CD14-positive monocyte (primary cell): ENCODE measurements at regions not wholly inside any gene's neighbourhood (a gene's known extent, or its start where the extent isn't known, plus 50 kb on each side); places are given as distances from the start of the nearest gene placed in this dataset.

Experiments
- DNase-seq, 3 donors: peaks; one replicate each; pipeline ENCODE4 v3.0.0-alpha.2; 2011 to 2022
- H2AFZ ChIP-seq: 2 replicates; pipeline ENCODE4 v1.6.0; 2012; ENCODE audit warnings: mild to moderate bottlenecking, low read depth, low read length, inconsistent platforms; ENCODE audit not compliant: insufficient read depth, poor library complexity, severe bottlenecking
- H3K27ac ChIP-seq, 2 donors: 1 replicate in 1 of 2; 2 replicates in 1 of 2; pipeline ENCODE4 v1.5.1; 2012 to 2013; ENCODE audit warnings: low read length in 2 of 2, control low read depth in 1 of 2, inconsistent platforms in 1 of 2, low read depth in 1 of 2, mild to moderate bottlenecking in 1 of 2
- H3K27me3 ChIP-seq, 2 donors: one replicate each; pipeline versions ENCODE4 v1.6.0 to v1.6.1; 2011 to 2013; ENCODE audit warnings: low read length in 2 of 2; ENCODE audit not compliant: control insufficient read depth in 2 of 2, insufficient read depth in 2 of 2
- H3K36me3 ChIP-seq, 2 donors: replicated peaks in 1 of 2; 1 replicate in 1 of 2; 2 replicates in 1 of 2; pipeline versions ENCODE4 v1.5.1 to v1.6.1; 2012 to 2013; ENCODE audit warnings: low read length in 2 of 2, control low read depth in 1 of 2, inconsistent platforms in 1 of 2, mild to moderate bottlenecking in 1 of 2; ENCODE audit not compliant: insufficient read depth in 2 of 2, control insufficient read depth in 1 of 2
- H3K4me1 ChIP-seq, 2 donors: 1 replicate in 1 of 2; 2 replicates in 1 of 2; pipeline versions ENCODE4 v1.5.1 to v1.6.1; 2012 to 2013; ENCODE audit warnings: low read length in 2 of 2, control low read depth in 1 of 2, inconsistent platforms in 1 of 2, mild to moderate bottlenecking in 1 of 2, moderate library complexity in 1 of 2; ENCODE audit not compliant: insufficient read depth in 2 of 2, control insufficient read depth in 1 of 2
- H3K4me2 ChIP-seq: replicated peaks from 2 replicates; pipeline ENCODE3; 2012; ENCODE audit warnings: low read length, moderate library complexity, mild to moderate bottlenecking; ENCODE audit not compliant: poor library complexity, severe bottlenecking; ENCODE audit errors: extremely low read depth
- H3K4me3 ChIP-seq, 3 experiments: fragments of 200-600 bp in 1 of 3; sonication (generic) in 1 of 3; replicated peaks in 1 of 3; 1 replicate in 2 of 3; 2 replicates in 1 of 3; pipeline ENCODE4 v1.5.1; 2011 to 2013; ENCODE audit warnings: low read length in 3 of 3, mild to moderate bottlenecking in 3 of 3, control low read depth in 2 of 3, low read depth in 2 of 3, inconsistent platforms in 1 of 3, moderate library complexity in 1 of 3
- H3K79me2 ChIP-seq: 2 replicates; pipeline ENCODE4 v1.6.0; 2012; ENCODE audit warnings: mild to moderate bottlenecking, control low read depth, inconsistent platforms, low read length, moderate library complexity; ENCODE audit not compliant: insufficient read depth
- H3K9ac ChIP-seq: 2 replicates; pipeline ENCODE4 v1.6.0; 2017; ENCODE audit warnings: low read length, mild to moderate bottlenecking; ENCODE audit not compliant: insufficient read depth, poor library complexity, severe bottlenecking
- H3K9me3 ChIP-seq, 2 donors: replicated peaks in 1 of 2; 1 replicate in 1 of 2; 2 replicates in 1 of 2; pipeline versions ENCODE4 v1.5.1 to v1.6.1; 2012 to 2013; ENCODE audit warnings: low read length in 2 of 2, control low read depth in 1 of 2; ENCODE audit not compliant: control insufficient read depth in 1 of 2, insufficient read depth in 1 of 2
- H4K20me1 ChIP-seq: 2 replicates; pipeline ENCODE4 v1.6.0; 2012; ENCODE audit warnings: mild to moderate bottlenecking, low read length, control low read depth, moderate library complexity; ENCODE audit not compliant: insufficient read depth
- H3K27ac Mint-ChIP-seq, 7 donors: one replicate each; pipeline ENCODE4 v1.8.0; 2020; ENCODE audit warnings: mild to moderate bottlenecking in 7 of 7, mixed read lengths in 7 of 7, moderate library complexity in 6 of 7, inconsistent platforms in 2 of 7
- H3K27me3 Mint-ChIP-seq, 3 donors: one replicate each; pipeline ENCODE4 v1.8.0; 2021 to 2022; ENCODE audit warnings: low read depth in 3 of 3, mild to moderate bottlenecking in 3 of 3, mixed read lengths in 3 of 3, moderate library complexity in 3 of 3, inconsistent platforms in 1 of 3
- H3K36me3 Mint-ChIP-seq, 2 donors: one replicate each; pipeline ENCODE4 v1.8.0; 2020; ENCODE audit warnings: mixed read lengths in 2 of 2, inconsistent platforms in 1 of 2, mild to moderate bottlenecking in 1 of 2
- H3K4me1 Mint-ChIP-seq: one replicate; pipeline ENCODE4 v1.8.0; 2020; ENCODE audit warnings: mild to moderate bottlenecking, mixed read lengths
- H3K4me3 Mint-ChIP-seq, 2 donors: one replicate each; pipeline ENCODE4 v1.8.0; 2020; ENCODE audit warnings: mild to moderate bottlenecking in 2 of 2, mixed read lengths in 2 of 2, moderate library complexity in 1 of 2
- H3K9me3 Mint-ChIP-seq, 7 donors: one replicate each; pipeline ENCODE4 v1.8.0; 2020 to 2022; ENCODE audit warnings: mixed read lengths in 7 of 7, mild to moderate bottlenecking in 6 of 7, moderate library complexity in 6 of 7, inconsistent platforms in 2 of 7
- WGBS: methylation state at CpG from one replicate; pipeline ENCODE4 v1.1.5; 2013; ENCODE audit warnings: missing lambda C conversion rate; ENCODE audit not compliant: insufficient coverage; 5-methylcytosine and 5-hydroxymethylcytosine counted together
- intact Hi-C, 2 donors: fragments of 100-400 bp; cut with micrococcal nuclease; formaldehyde crosslinking; loops; one replicate each; pipeline versions ENCODE4 v1.15.0 to v1.15.1; 2023
- TF ChIP-seq, protein P1 (sequence below): fragments of 200-600 bp; IDR thresholded peaks from one replicate; pipeline ENCODE4 v1.8.0; 2022; ENCODE audit warnings: antibody characterized with exemption, mild to moderate bottlenecking

DNA sequence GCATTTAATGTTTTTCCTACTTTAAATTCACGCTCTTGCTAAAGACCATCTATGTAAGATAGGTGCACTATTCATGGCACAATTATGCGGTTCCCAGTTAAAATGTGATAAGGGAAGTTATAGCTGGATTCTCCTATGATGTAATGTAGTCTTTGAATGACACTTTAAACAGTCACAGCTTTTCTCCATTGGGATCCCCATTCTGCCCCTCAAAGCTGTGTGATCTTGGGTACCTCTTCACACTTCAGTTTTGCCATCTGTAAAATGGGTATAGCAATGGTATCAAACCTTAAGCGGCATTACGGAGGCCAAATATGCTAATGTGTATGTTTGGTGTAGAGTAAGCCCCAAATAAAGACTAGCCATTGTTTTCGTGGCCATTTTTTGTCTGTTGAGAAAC, 64.7 kb upstream of the ZNF217 start:
- Histone ChIP-seq H3K27ac (peak overlapping the region in 1 of 2 donors; percentile 93), H3K36me3 (no peaks in the 10 kb centered on the region), H3K9me3 (no peaks in the 10 kb centered on the region), H3K79me2 (peaks cover 4% of the 10 kb centered on the region), H4K20me1 (no peaks in the 10 kb centered on the region), H2AFZ (no peak overlapping the region), H3K9ac (no peak overlapping the region), H3K27me3 (no peaks in the 10 kb centered on the region), H3K4me3 (no peak overlapping the region), H3K4me1 (peaks cover 86 to 100% of the 10 kb centered on the region in 2 donors), H3K4me2 (no peak overlapping the region)
- H3K4me1 Mint-ChIP-seq, result peaks cover 86% of the 10 kb centered on the region
- H3K4me3 Mint-ChIP-seq, result no peak overlapping the region
- H3K36me3 Mint-ChIP-seq, result no peaks in the 10 kb centered on the region
- no peaks in the 10 kb centered on the region for H3K27me3 Mint-ChIP-seq
- 100% methylated on average over 1 of the region's 5 CpGs for whole genome bisulfite sequencing
- DNase-seq, result peak in 2 of 3 donors; percentile 53 to 55
- TF ChIP-seq, protein P1, sequence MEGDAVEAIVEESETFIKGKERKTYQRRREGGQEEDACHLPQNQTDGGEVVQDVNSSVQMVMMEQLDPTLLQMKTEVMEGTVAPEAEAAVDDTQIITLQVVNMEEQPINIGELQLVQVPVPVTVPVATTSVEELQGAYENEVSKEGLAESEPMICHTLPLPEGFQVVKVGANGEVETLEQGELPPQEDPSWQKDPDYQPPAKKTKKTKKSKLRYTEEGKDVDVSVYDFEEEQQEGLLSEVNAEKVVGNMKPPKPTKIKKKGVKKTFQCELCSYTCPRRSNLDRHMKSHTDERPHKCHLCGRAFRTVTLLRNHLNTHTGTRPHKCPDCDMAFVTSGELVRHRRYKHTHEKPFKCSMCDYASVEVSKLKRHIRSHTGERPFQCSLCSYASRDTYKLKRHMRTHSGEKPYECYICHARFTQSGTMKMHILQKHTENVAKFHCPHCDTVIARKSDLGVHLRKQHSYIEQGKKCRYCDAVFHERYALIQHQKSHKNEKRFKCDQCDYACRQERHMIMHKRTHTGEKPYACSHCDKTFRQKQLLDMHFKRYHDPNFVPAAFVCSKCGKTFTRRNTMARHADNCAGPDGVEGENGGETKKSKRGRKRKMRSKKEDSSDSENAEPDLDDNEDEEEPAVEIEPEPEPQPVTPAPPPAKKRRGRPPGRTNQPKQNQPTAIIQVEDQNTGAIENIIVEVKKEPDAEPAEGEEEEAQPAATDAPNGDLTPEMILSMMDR, result no peak
- intact Hi-C loops, result loop anchor here in 1 of 2 donors (5.0 kb wide), 1 partner anchor 36 kb away; no protein-coding TSS in a partner anchor
- H3K9me3 Mint-ChIP-seq, result no peaks in the 10 kb centered on the region
- H3K27ac Mint-ChIP-seq, result peak overlapping the region in 6 of 7 donors; percentile 26 to 94 (median 82)

DNA sequence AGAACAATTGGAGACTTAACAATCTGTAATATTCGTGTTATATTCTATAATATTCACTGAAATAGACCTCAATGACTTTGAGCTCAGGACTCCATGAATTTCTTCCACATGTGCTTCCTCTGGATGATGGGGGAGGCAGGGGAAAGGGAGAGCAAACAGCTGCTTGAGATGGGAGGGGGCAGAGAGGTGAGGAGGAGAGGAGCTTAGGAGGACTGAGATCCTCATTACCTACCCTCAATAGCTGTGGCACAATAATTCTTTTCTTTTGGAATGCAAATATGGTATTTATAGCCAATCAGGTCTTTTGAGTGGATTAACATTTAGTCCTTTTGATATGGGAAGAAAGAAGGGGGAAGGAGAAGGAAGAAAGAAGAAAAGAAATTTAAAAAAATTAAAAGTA, 64.1 kb upstream of the ZNF217 start:
- Histone ChIP-seq H3K79me2 (peaks cover 4% of the 10 kb centered on the region), H3K27ac (peak overlapping the region; percentile 14 to 93), H3K9ac (no peak overlapping the region), H2AFZ (no peak overlapping the region), H3K4me2 (peak overlapping the region; percentile 76), H3K4me1 (peaks cover 85 to 100% of the 10 kb centered on the region in 2 donors), H3K27me3 (no peaks in the 10 kb centered on the region), H3K9me3 (no peaks in the 10 kb centered on the region), H4K20me1 (no peaks in the 10 kb centered on the region), H3K36me3 (no peaks in the 10 kb centered on the region), H3K4me3 (peak overlapping the region in 1 of 3 experiments; percentile 71)
- TF ChIP-seq, protein P1, result no peak
- Mint-ChIP-seq H3K9me3 (no peaks in the 10 kb centered on the region), H3K4me1 (peaks cover 87% of the 10 kb centered on the region), H3K27ac (peak overlapping the region; percentile 88 to 94 (median 90)), H3K4me3 (no peak overlapping the region), H3K36me3 (no peaks in the 10 kb centered on the region), H3K27me3 (no peaks in the 10 kb centered on the region)
- DNase-seq, result no peak
- WGBS, result no CpG with 5 or more reads among the region's 1 CpG
- intact Hi-C loops, result loop anchor here in 1 of 2 donors (5.0 kb wide), 1 partner anchor 35 kb away; no protein-coding TSS in a partner anchor
